DND-41 (cell line): ENCODE measurements at regions not wholly inside any gene's neighbourhood (a gene's known extent, or its start where the extent isn't known, plus 50 kb on each side); places are given as distances from the start of the nearest gene placed in this dataset.

Experiments used
- ATAC-seq: fragments of 200-7000 bp; cut with Tn5 transposase; 3 replicates; pipeline ENCODE4 v1.9.1; 2021; ENCODE audit warnings: low read depth; ENCODE audit not compliant: insufficient read depth
- DNase-seq: peaks from one replicate; pipeline ENCODE4 v3.0.0-alpha.2; 2020
- H2AFZ ChIP-seq: 2 replicates; pipeline ENCODE4 v1.6.0; 2012; ENCODE audit warnings: low read depth, low read length
- H3K27ac ChIP-seq: 2 replicates; pipeline ENCODE4 v1.5.1; 2012; ENCODE audit warnings: low read length, inconsistent platforms
- H3K27me3 ChIP-seq: fragments of 200-600 bp; sonication (generic); 2 replicates; pipeline ENCODE4 v1.6.0; 2012; ENCODE audit warnings: low read length, mild to moderate bottlenecking, inconsistent platforms; ENCODE audit not compliant: insufficient read depth, poor library complexity
- H3K36me3 ChIP-seq: 2 replicates; pipeline ENCODE4 v1.5.1; 2012; ENCODE audit warnings: low read length, inconsistent platforms; ENCODE audit not compliant: insufficient read depth
- H3K4me1 ChIP-seq: 2 replicates; pipeline ENCODE4 v1.5.1; 2012; ENCODE audit warnings: mild to moderate bottlenecking, low read length; ENCODE audit not compliant: insufficient read depth
- H3K4me2 ChIP-seq: 2 replicates; pipeline ENCODE4 v1.6.0; 2012; ENCODE audit warnings: mild to moderate bottlenecking, moderate library complexity, low read length, inconsistent platforms; ENCODE audit not compliant: insufficient read depth
- H3K4me3 ChIP-seq, 2 experiments: fragments of 200-600 bp in 1 of 2; shearing (Covaris generic) in 1 of 2; 2 replicates each; pipeline ENCODE4 v1.5.1; 2012 to 2016; ENCODE audit warnings: inconsistent platforms in 2 of 2, low read length in 2 of 2, mild to moderate bottlenecking in 2 of 2, low read depth in 1 of 2, moderate library complexity in 1 of 2
- H3K79me2 ChIP-seq: 2 replicates; pipeline ENCODE4 v1.6.0; 2012; ENCODE audit warnings: low read length, inconsistent platforms; ENCODE audit not compliant: insufficient read depth
- H3K9ac ChIP-seq: 2 replicates; pipeline ENCODE4 v1.6.0; 2012; ENCODE audit warnings: low read depth, mild to moderate bottlenecking, inconsistent platforms, low read length, moderate library complexity
- H3K9me3 ChIP-seq: 2 replicates; pipeline ENCODE4 v1.5.1; 2012; ENCODE audit warnings: low read length, moderate library complexity, mild to moderate bottlenecking, inconsistent platforms; ENCODE audit not compliant: insufficient read depth, severe bottlenecking
- H4K20me1 ChIP-seq: 2 replicates; pipeline ENCODE4 v1.6.0; 2012; ENCODE audit warnings: low read length; ENCODE audit not compliant: insufficient read depth
- CTCF ChIP-seq: IDR thresholded peaks from 2 replicates; pipeline ENCODE4 v1.5.1; 2012; ENCODE audit warnings: borderline replicate concordance, low read length, moderate library complexity, mild to moderate bottlenecking; ENCODE audit not compliant: poor library complexity, severe bottlenecking; ENCODE audit errors: extremely low read depth
- EZH2 ChIP-seq: IDR thresholded peaks from 3 replicates; pipeline ENCODE4 v1.6.1; 2012; ENCODE audit warnings: borderline replicate concordance, low read depth, mild to moderate bottlenecking, moderate library complexity, low read length, inconsistent platforms; ENCODE audit not compliant: severe bottlenecking

- no peak for TF ChIP-seq CTCF
- TF ChIP-seq EZH2: no peak
- peak overlapping the region; percentile 85 for H3K27ac ChIP-seq
- H3K4me1 ChIP-seq: peaks cover 81% of the 10 kb centered on the region
- no peaks in the 10 kb centered on the region for H3K9me3 ChIP-seq
- peak overlapping the region; percentile 97 for H3K9ac ChIP-seq
- no peaks in the 10 kb centered on the region for H3K27me3 ChIP-seq
- peaks cover 25% of the 10 kb centered on the region for H4K20me1 ChIP-seq
- H3K36me3 ChIP-seq: peaks cover 60% of the 10 kb centered on the region
- H3K4me2 ChIP-seq: peak overlapping the region; percentile 66
- peaks cover 88% of the 10 kb centered on the region for H3K79me2 ChIP-seq
- ATAC-seq (no peak), DNase-seq (peak; percentile 60)
- H3K4me3 ChIP-seq: peak overlapping the region; percentile 68 to 92; a peak in 3 of 4 replicates
- H2AFZ ChIP-seq: no peak overlapping the region
These were observed 309.4 kb downstream of the SEC14L1 start for GRCh38 chr17:77449908-77450741.

GRCh38 chr17:77450742-77451244 lies 310.0 kb downstream of the SEC14L1 start:
- ATAC-seq (no peak), DNase-seq (no peak)
- Histone ChIP-seq H2AFZ (no peak overlapping the region), H3K4me1 (peaks cover 81% of the 10 kb centered on the region), H3K27ac (peak overlapping the region; percentile 85), H3K79me2 (peaks cover 94% of the 10 kb centered on the region), H3K36me3 (peaks cover 66% of the 10 kb centered on the region), H3K4me3 (peak overlapping the region; percentile 68 to 92; a peak in 3 of 4 replicates), H3K4me2 (peak overlapping the region; percentile 66), H4K20me1 (peaks cover 32% of the 10 kb centered on the region), H3K9ac (peak overlapping the region; percentile 97), H3K27me3 (no peaks in the 10 kb centered on the region), H3K9me3 (no peaks in the 10 kb centered on the region)
- TF ChIP-seq CTCF (no peak), EZH2 (no peak)

GRCh38 chr17:77451245-77451893 lies 310.6 kb downstream of the SEC14L1 start:
- Histone ChIP-seq H3K4me1 (peaks cover 81% of the 10 kb centered on the region), H2AFZ (no peak overlapping the region), H4K20me1 (peaks cover 37% of the 10 kb centered on the region), H3K79me2 (peaks cover 100% of the 10 kb centered on the region), H3K9me3 (no peaks in the 10 kb centered on the region), H3K36me3 (peaks cover 72% of the 10 kb centered on the region), H3K27me3 (no peaks in the 10 kb centered on the region), H3K4me3 (peak overlapping the region; percentile 68 to 92), H3K27ac (peak overlapping the region; percentile 85), H3K4me2 (peak overlapping the region; percentile 66), H3K9ac (peak overlapping the region; percentile 97)
- DNase-seq (peak; percentile 92), ATAC-seq (peak; percentile 69)
- TF ChIP-seq CTCF: no peak
- no peak for TF ChIP-seq EZH2
